GM06990 (cell line): ENCODE measurements at regions not wholly inside any gene's neighbourhood (a gene's known extent, or its start where the extent isn't known, plus 50 kb on each side); places are given as distances from the start of the nearest gene placed in this dataset.

Source experiments
- DNase-seq: peaks from one replicate; pipeline ENCODE4 v3.0.0-alpha.2; 2011; ENCODE audit not compliant: insufficient read length; ENCODE audit errors: extremely low read depth
- H3K27me3 ChIP-seq: replicated peaks from 2 replicates; pipeline ENCODE4 v1.6.0; 2011; ENCODE audit warnings: low read length; ENCODE audit not compliant: control insufficient read depth, insufficient read depth
- H3K36me3 ChIP-seq: 2 replicates; pipeline ENCODE4 v1.5.1; 2011; ENCODE audit warnings: low read length; ENCODE audit not compliant: control insufficient read depth, insufficient read depth
- H3K4me3 ChIP-seq: replicated peaks from 2 replicates; pipeline ENCODE4 v1.5.1; 2011; ENCODE audit warnings: low read depth, mild to moderate bottlenecking, control low read depth, low read length
- TF ChIP-seq, protein P1 (sequence below): IDR thresholded peaks from 2 replicates; pipeline ENCODE4 v1.5.1; 2011; ENCODE audit warnings: low read length, control low read depth, mild to moderate bottlenecking, inconsistent platforms; ENCODE audit not compliant: insufficient read depth, poor library complexity, severe bottlenecking

DNA sequence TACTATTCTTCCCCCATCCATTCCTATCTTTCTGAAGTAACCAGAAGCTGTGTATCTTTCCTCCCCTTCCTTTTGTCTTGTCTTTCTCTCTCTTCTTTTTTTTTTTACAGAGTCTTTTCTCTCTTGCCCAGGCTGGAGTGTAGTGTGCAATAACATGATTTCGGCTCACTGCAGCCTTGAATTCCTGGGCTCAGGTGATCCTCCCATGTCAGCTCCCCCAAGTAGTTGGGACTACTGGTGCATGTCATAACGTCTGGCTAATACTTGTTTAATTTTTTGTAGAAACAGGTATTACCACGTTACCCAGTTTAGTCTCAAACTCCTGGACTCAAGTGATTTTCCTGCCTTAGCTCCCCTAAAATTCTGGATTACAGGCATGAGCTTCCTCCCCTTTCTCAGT, 86.5 kb downstream of the IGLL5 start:
- H3K36me3 ChIP-seq: no peaks in the 10 kb centered on the region
- H3K27me3 ChIP-seq: no peaks in the 10 kb centered on the region
- DNase-seq: no peak
- TF ChIP-seq, protein P1, sequence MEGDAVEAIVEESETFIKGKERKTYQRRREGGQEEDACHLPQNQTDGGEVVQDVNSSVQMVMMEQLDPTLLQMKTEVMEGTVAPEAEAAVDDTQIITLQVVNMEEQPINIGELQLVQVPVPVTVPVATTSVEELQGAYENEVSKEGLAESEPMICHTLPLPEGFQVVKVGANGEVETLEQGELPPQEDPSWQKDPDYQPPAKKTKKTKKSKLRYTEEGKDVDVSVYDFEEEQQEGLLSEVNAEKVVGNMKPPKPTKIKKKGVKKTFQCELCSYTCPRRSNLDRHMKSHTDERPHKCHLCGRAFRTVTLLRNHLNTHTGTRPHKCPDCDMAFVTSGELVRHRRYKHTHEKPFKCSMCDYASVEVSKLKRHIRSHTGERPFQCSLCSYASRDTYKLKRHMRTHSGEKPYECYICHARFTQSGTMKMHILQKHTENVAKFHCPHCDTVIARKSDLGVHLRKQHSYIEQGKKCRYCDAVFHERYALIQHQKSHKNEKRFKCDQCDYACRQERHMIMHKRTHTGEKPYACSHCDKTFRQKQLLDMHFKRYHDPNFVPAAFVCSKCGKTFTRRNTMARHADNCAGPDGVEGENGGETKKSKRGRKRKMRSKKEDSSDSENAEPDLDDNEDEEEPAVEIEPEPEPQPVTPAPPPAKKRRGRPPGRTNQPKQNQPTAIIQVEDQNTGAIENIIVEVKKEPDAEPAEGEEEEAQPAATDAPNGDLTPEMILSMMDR: no peak
- no peak overlapping the region for H3K4me3 ChIP-seq

DNA sequence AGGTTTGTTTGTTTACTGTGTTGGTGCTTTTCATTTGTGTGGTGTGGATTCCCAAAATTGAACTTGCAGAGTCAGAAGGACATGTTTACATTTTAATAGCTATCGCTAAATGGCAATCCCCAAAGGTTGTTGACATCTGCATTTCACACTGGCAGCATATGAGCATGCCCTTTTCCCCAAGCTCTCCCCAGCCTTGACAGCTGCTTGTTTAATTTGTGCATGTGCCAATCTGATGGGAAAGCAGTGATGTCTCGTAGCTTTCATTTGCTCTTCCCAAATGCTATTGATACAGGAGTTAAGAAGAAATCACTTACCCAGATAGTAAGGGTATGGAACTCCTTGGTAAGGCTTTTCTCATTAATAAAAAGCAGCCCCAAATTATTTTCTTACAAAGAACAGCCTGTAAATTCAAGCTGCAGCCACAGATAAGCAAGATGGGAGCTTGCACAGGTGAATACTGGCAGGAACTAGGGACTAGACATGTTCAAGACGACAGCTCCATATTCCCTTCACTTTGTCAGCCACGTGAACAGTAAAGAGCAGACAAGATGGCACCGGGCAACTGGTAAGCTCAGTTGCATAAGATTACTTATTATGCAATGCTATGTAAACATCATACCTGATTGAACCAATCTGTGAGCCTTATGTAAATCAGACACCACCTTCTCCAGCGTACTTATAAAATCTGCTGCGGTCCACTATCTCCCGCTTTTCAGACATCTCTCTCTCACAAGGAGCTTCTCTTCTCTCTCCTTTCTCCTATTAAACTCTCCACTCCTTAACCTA, 87.4 kb downstream of the IGLL5 start:
- Histone ChIP-seq H3K36me3 (no peaks in the 10 kb centered on the region), H3K27me3 (no peaks in the 10 kb centered on the region), H3K4me3 (no peak overlapping the region)
- TF ChIP-seq, protein P1: no peak
- no peak for DNase-seq

DNA sequence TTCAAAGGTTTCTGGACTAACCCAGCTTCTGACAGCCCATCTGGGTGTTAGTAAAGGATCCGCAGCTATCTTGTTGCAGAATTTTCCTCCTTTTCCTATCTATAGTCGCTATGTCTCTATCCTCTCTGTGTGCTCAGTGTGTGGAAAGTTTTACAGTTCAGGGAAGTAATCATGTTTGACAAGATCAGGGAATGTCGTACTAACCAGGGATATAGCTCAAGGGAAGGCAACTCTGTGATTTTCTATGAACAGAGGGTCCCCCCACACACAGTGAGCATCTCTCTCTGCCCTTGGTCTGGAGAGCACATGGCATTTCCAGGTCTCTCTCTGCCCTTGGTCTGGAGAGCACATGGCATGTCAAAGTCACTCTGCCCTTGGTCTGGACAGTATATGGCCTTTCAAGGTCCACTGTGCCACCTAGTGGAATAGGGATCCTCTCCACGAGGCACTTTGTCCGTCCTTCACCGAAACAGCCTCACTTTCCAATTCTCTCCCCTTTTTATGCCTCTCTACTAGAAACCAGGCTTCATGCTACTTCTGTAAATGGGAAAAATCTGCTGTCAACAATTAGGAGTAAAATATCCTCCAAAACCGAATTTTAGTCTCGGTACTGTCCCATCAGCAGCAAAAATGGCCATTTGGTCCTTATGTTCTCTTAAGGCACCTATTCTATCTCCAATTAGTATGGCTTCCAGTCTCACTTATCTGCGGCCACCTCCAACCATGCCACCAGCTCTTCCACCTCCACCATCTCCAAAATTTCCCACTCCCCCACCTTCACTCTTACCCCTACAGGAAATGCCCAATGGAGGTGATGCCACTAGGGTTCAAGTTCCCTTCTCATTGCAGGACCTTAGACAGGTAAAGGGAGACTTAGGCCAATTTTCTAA, 88.7 kb downstream of the IGLL5 start:
- TF ChIP-seq, protein P1: no peak
- no peak for DNase-seq
- Histone ChIP-seq H3K27me3 (no peaks in the 10 kb centered on the region), H3K36me3 (no peaks in the 10 kb centered on the region), H3K4me3 (no peak overlapping the region)

DNA sequence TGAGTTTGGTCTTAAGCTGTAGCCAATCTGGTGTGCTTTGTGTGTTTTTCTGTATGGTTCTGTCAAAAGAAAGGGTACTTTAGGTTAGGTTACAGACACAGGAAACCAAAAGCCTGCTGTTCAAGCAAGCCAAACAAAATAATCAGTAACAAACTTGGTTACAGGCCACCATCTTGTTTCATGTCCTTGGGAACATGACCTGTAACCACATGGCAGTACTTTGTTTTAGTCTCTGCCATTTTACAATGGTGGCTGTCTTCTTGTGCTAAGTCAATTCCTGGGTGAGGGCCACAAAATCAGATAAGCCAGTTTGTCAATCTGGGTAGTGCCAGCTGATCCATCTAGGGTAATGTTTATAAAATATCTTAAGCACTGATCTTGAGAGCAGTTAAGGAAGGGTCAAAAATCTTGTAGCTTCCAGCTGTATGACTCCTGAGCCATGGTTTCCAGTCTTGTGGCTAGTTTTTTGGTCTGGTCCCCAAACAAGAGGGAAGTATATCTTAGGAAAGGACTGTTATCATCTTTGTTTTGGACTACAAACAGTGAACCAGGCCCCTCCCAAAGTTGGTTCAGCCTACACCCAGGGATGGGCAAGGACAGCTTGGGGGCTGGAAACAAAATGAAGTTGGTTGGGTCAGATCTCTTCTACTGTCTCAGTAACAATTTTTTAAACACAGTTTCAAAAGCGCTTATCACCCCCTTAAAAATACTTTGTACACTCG, 90.0 kb downstream of the IGLL5 start:
- DNase-seq: no peak
- Histone ChIP-seq H3K27me3 (no peaks in the 10 kb centered on the region), H3K36me3 (no peaks in the 10 kb centered on the region), H3K4me3 (no peak overlapping the region)
- TF ChIP-seq, protein P1: no peak

DNA sequence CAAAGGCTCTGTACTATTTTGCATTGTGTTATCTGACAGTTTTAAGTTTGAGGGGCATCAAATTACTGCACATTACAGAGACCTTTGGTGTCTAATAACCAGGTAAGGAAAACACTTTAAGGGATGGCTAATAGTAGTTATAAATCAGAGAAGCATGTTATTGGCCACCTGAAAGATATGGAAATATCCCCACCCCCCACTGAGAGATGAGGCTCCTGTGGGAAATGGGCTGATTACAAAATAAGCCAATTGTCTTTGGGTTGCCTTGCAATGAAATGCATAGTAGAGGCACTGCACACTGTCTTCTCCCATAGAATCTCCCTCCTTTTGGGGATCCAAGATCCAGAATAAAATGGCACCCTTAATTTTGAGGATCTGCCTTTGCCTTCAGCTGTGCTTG, 91.0 kb downstream of the IGLL5 start:
- no peaks in the 10 kb centered on the region for H3K36me3 ChIP-seq
- DNase-seq: no peak
- H3K4me3 ChIP-seq: no peak overlapping the region
- no peaks in the 10 kb centered on the region for H3K27me3 ChIP-seq
- TF ChIP-seq, protein P1: no peak
